C4-2B (cell line): ENCODE measurements at regions not wholly inside any gene's neighbourhood (a gene's known extent, or its start where the extent isn't known, plus 50 kb on each side); places are given as distances from the start of the nearest gene placed in this dataset.

Experiments
- CTCF ChIP-seq: fragments of 450-650 bp; conservative IDR thresholded peaks from 2 replicates; pipeline ENCODE4 v1.5.1; 2017; ENCODE audit warnings: mild to moderate bottlenecking
- ZFX ChIP-seq: fragments of 450-650 bp; IDR thresholded peaks from 2 replicates; pipeline ENCODE4 v1.6.1; 2017

GRCh38 chr5:114989512-114989911, 180.2 kb downstream of the TRIM36 start:
- TF ChIP-seq CTCF (no peak), ZFX (no peak)
